ENCODE measurements at regions not wholly inside any gene's neighbourhood (a gene's known extent, or its start where the extent isn't known, plus 50 kb on each side); places are given as distances from the start of the nearest gene placed in this dataset.

- TF ChIP-seq SIN3A (IDR thresholded peaks at IDR 0.05; ENCODE audit: borderline replicate concordance, insufficient read depth, low read length) (no peak), POLR2AphosphoS5 (IDR thresholded peaks at IDR 0.05; ENCODE audit: low read depth, low read length) (no peak), TAF1 (IDR thresholded peaks at IDR 0.05; ENCODE audit: borderline replicate concordance, insufficient read depth, low read length) (no peak), FOXP2 (optimal IDR thresholded peaks at IDR 0.05; ENCODE audit: borderline replicate concordance, extremely low read depth, extremely low read length, insufficient read depth) (no peak)
- TF ChIP-seq, protein P1, sequence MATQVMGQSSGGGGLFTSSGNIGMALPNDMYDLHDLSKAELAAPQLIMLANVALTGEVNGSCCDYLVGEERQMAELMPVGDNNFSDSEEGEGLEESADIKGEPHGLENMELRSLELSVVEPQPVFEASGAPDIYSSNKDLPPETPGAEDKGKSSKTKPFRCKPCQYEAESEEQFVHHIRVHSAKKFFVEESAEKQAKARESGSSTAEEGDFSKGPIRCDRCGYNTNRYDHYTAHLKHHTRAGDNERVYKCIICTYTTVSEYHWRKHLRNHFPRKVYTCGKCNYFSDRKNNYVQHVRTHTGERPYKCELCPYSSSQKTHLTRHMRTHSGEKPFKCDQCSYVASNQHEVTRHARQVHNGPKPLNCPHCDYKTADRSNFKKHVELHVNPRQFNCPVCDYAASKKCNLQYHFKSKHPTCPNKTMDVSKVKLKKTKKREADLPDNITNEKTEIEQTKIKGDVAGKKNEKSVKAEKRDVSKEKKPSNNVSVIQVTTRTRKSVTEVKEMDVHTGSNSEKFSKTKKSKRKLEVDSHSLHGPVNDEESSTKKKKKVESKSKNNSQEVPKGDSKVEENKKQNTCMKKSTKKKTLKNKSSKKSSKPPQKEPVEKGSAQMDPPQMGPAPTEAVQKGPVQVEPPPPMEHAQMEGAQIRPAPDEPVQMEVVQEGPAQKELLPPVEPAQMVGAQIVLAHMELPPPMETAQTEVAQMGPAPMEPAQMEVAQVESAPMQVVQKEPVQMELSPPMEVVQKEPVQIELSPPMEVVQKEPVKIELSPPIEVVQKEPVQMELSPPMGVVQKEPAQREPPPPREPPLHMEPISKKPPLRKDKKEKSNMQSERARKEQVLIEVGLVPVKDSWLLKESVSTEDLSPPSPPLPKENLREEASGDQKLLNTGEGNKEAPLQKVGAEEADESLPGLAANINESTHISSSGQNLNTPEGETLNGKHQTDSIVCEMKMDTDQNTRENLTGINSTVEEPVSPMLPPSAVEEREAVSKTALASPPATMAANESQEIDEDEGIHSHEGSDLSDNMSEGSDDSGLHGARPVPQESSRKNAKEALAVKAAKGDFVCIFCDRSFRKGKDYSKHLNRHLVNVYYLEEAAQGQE (IDR thresholded peaks at IDR 0.05; ENCODE audit: insufficient read depth in 1 of 2, low read depth in 2 of 2, low read length in 2 of 2), result peak; percentile 62 to 91
These were observed 70.8 kb upstream of the SLC35B3 start for GRCh38 chr6:8506126-8506525.

Measured in PFSK-1 (cell line).